NCI-H146 treated with DMSO at 0.1 percent for 48 hours (cell line): ENCODE measurements at regions not wholly inside any gene's neighbourhood (a gene's known extent, or its start where the extent isn't known, plus 50 kb on each side); places are given as distances from the start of the nearest gene placed in this dataset.

ENCODE experiments used
- DNase-seq: peaks from one replicate; lab custom pipeline; 2025; ENCODE audit not compliant: unreplicated experiment; lab: John Stamatoyannopoulos, UW

DNA sequence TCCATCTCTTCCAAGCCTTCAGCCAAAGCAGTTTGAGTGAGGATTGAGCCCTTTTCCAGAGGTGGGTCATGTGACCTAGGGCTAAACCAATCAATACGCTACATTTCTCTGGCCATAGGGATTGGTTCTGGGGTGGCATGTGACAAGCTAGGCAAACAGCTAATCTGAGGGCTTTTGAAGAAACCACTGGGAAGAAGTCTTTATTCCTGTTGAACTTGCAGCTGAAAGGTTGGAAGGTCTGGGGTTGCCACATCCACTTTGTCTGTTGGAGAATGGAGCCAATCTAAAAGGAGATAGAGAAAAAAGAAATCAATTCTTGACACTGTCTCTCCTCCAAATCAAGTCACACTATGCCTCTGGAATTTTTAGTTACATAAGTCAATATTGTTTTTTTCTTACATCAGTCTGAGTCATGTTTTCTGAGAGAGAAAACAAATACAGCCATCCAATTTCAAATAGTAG is 637.8 kb upstream of the WWC1 start:
- DNase-seq: no peak

DNA sequence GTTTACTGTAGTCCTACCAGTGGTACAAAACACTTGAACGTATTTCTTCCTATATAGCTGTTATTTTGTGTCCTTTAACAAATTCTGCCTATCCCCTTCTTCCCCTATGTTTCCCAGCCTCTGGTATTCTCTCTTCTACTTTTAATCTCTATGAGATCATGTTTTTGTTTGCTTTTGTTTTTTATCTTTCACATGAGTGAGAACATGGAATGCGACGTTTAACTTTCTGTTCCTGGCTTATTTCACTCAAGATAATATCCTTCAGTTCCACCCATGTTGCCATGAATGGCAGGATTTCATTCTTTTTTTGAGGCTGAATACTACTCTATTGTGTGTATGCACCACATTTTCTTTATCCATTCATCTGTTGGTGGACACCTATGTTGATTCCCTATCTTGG is 634.4 kb upstream of the WWC1 start:
- no peak for DNase-seq

DNA sequence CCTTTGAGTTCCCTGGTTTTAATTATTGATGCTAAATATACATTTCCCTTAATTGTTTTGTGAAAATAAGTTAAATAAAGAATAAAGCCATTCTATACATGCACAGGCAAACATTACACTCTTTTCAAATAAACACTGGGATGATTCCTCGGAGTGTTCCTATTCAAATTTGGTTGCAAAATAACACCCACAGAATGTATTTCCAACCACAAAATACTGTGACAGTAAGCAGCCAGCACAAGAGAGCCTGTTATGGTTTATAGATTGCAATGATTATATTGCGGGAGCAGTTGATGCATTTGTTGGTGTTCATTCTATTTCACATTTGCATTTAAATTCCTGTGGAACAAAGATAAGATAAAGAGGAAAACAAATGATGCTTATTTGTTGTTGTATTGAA is 632.6 kb upstream of the WWC1 start:
- DNase-seq: no peak

DNA sequence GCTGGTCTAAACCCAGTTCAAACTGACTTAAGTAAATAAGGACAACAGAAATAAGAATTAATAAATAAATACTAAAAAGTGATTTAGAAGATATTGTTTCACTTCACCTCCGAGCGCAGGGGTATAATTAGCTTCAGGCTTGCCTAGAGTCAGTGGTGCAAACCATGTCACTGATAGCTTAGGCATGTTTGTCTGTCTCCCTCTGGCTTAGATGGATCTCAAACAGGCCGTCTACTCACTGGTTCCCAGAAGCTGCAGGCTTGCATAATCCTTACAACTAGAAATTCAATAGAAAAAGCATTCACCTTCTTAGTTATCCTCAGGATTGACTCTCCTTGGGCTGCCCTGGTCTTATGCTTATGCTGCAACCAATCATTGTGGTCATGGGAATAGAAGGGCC is 629.8 kb upstream of the WWC1 start:
- DNase-seq: no peak

DNA sequence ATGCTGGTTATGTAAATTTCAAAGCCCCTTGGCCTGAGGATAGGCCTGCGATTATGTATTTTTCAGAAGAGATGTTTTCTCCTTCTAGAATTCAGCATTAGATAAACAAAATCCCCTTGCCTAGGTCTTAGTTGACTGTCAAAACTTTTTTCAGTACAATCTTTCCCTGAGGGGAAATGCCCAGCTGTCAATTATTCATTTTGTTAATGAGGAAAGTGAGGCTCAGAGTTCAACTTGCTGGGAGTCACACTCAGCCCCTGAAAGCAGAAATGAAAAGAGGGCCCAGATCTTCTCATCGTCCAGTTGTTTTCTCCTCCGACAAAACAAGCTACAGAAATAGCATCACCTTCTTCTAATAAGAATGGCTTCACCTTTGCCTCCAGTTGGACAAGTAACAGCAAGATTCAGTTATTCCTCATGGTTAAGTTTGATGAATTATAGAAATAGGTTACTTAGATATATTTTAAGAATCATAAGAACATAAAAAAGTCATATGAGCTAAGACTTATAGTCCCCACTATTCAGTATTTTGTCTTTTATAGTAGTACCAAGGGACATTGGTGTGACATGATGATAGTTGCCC is 627.1 kb upstream of the WWC1 start:
- DNase-seq: no peak

DNA sequence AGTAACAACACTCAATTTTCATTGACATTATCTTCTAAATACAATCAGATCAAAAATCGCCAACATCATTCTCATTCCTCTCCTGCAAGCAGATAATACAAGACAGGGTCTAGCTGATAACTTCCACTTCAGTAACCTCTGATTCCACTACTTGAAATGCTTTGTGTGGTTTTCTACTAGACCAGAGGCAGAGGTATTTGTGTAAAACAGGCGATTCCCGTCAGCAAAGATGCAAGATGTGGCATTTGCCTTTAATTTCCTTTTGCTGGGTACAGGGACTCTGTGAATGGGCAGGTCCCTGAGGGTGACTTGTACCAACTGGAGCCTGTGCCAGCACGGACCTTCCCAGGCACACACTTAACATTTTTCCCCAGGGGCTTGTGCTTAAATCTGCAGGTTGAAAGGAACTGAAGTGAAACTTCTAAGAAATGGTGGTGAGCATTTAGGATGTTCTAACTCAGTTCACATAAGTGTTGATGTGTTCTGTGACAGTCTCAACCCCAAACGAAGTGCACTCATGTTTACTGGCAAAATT is 625.5 kb upstream of the WWC1 start:
- no peak for DNase-seq

DNA sequence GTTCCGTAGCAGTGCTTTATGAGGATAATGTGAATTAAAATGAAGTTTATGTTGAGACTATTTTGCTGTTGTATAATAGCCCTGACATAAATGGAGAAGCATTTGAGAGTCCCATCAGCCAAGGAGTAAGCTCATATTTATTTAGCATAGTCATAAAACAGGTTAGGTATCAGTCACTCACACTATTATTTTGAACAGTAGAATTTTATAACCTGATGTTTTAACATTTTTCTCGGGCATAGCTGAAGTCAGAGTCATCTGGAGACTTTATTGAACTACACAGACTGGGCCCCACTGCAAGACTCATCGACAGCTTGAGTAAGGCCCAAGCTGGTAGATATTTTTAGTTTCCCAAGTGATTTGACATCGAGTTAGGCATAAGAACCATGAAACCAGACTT is 620.3 kb upstream of the WWC1 start:
- DNase-seq: no peak

DNA sequence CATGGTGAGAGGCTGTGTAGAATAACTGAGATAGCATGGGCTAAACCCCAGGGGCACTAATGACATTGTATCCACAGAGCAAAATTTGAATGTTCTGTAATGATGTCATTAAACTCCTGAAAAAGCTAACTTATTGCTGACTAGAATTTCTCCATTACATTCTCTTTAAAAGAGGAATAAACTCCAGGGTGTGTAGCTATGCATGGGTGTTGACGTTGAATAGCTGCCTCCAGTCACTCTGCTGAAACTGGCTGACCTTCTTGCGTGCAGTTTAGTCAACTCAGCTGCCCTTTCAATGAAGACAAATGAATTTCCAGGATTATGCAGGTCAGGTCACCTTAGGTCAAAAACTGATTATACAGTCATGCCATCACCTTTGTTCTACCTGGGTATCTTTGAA is 617.5 kb upstream of the WWC1 start:
- no peak for DNase-seq

DNA sequence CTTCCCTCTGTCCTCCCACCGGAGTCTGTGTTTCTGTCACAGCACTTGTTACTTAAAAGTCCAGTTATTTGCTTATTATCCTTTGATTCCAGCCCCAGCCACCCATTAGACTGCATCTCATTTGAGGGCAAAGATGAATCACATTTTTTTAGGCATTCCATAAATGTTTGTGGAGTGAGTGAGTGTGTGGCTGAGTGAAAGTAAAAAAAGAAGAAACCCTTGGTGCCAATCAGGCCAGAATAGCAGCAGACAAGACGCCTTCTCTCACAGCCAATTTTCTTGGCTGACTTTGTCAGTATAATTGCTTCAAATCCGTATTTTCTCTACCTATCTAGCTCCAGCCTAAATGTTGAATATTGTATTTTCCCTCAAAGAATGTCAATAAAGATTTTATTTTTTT is 613.0 kb upstream of the WWC1 start:
- DNase-seq: no peak

DNA sequence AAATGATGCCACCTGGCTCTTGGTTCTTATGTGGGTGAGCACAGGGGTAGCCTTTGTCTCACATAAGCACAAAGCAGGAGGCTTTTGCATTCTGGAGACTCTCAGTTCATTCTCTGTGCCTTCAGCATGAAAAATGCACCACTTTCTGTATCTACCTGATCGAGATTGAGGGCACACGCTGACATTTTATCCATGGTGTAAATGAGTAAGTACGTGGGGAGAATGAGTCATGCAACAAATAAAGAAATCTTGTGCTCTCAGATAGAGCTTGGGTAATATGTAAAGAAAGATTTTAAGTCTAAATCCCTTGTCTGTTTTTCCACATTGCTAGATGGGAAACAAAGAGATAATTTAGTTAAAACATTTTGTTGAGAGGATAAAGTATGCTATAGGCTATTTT is 607.2 kb upstream of the WWC1 start:
- no peak for DNase-seq

DNA sequence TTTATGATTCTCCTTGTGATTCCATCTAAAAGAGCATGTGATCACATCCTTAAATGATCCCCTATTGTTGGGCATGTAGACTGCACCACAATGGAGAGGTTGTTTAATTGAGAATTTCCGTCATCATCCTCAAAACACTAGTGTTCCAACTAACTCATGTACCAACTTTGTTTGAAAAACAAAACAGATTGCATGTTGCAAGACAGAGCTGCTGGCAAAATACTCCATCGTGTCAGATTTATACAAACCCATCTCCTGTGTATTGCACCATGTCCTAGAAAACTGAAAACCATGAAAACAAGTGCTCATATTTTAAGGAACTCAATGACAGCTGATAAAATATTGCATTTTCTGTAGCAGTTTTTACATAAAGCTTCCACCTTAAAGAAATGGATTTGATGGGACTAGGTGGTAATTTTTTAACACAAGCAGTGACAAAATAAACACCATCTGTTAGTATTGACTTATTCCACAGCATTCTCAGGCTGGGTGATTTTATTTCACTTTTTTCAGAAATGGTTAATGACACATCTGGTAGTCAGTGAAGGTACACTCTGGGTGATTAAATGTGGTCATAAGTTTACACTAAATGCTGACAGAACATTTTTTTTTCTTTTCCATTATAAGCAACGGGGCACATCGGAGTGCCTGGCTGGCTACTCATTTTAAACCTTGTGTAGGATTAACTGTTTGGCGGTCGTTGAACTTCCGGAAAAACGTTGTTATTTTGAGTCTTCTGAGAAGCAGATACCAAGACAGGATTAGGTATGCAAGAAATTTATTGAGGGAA is 602.9 kb upstream of the WWC1 start:
- DNase-seq: no peak

DNA sequence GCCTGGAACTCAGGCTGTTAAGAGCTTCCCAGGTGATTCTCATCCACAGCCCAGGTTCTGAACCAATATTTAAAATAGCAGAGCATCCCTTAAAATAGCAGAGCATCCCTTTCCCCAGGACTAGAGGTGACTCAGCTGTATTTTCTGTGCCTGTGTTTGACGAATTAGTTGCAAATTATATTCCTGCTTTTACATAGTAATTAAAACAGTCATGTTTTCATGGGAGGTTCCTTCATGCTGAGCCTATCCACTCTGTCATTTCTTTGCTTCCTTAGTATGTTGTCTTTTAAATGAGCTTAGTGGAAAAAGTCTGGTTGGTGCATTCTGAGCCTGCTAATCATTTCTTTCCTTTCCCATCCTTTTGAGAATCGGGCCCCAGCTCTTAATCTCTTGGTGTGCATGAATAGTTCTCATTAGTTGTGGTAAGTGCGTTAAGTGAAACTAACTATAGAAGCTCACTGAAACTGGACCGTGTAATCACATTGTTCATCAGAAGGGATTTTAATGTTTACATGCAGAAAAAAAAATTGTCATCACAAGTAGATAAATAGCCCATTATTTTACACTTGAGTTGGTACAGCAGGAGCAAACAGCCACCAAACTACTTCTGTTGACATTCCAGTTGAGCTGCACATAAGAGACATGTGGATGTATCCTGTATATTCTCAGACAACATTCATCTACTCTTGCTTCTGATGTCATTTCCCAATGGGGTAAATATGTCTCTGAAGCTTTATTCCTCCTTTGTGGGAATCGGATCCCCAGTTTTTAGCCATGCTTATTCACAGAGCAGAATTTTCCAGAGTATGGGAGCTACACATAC is 596.9 kb upstream of the WWC1 start:
- DNase-seq: no peak

DNA sequence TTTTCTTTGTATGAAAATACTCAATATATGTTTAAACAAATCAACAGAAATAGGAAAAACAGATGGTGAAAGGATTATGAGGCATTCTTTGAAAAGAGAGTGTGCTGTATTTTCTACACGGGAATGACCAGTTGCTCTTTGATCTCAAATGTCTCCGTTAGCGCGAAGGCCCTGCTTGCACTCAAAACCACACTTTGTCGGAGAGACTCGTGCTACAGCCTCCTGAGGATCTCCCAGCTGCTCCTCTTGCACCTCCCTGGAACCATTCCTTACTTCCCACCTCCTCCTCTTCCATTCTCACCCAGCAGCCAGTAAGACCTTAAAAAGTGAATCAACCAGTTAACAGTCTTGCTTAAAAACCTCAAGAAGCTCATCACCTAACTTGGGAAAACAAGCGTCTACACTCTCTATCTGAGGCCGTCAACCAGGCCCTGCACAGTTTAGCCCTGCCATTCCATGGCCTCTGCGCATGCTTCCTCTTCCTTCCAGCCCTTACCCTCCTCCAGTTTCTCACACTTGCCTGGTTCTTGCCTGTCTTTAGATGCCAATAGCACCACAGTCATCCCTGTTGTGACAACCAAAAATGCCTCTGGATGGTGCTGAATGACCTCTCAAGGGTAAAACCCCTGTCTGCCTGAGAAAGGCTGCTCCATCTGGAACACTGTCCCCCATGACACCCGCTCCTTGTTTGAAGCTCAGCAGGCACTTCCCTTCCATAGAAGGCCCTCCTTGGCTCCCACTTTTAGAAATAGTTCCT is 594.7 kb upstream of the WWC1 start:
- no peak for DNase-seq

DNA sequence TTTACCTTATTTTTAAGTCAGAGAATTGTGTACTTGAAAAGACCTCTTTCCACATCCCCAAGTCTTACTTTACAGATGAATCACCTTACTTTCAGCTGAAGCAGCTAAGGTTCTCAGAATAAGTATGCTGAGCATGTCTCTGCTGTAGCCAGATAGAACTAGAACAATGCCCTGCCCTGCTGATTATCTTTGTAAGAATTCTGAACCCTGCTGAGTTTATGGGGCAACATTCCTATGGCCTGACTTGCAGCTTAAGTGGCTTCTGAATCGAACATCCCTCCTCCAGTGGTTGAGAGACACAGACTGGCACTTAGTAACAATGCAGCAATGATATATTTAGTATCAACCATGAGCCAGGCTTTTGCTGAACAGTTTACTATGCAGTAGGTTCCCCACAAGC is 592.0 kb upstream of the WWC1 start:
- no peak for DNase-seq

DNA sequence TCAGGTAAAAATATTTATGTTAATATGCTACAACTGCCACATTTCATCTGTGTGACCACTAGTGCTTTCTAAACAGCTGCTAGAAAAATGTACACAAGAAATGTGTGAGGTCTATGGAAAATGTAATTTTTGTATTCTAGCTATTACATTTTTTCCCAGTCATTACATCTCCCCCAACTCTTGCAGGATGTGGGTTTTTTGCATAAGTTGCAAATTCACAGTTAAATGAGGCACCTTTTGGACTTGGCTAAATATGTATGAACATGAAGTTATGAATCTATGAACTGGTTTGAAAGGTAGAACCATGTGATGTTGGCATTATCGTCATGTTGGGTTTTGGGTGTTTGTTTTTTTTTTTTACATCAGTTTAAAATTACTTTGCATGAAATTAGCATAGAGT is 590.4 kb upstream of the WWC1 start:
- no peak for DNase-seq

DNA sequence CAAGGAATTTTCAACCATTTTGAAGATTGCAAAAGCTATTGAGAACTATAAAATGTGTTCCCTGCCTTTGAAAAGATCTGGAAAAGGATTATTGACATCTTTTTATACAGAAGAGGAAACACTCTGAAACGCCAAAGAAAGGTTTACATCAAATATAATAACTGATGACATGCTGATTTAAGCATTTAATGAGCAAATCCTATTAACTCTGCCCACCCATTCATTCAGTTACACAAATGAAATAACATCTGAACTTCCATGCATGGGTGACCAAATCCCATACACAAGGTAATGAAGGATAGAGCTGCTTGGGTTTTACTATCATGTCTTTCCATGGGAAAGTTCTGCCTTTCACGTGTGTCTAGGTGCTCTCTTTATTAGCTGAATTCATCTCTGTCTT is 589.4 kb upstream of the WWC1 start:
- DNase-seq: no peak

DNA sequence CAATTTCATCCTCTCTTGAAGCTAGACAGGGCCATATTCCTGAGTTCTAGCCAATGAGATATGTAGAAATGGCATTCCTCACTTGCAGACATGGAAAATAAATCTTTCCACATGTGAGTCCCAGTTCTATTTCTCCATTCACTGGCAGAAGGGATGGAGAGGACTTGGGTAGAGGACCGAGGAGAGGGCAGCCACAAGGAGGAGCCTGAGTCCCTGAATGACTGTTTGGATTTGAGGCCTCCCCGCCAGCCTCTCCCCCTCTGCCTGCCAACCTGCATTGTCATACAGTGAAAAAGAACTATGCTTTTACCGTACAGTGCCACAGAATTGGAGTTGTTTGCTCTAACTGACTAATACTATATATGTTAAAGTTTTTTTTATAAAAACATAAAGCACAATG is 583.0 kb upstream of the WWC1 start:
- DNase-seq: no peak

DNA sequence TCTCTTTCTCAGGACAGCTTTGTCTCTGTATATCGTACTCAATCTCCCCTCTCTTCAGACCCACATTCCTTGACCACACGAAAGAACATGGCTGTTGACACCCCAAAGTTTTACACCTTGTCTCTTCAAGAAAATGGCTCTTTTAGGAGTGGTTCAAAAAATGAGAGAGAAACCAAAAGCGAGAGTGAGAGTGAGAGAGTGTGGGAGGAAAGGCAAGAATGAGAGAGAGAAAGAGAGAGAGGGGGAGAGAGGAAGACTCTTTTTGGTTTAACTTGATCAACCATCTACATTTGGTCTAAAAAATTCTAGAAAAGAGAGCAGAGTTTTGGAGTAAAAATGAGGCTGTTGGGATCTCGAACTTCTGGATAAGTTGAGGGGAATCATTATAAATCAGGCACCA is 581.8 kb upstream of the WWC1 start:
- DNase-seq: no peak

DNA sequence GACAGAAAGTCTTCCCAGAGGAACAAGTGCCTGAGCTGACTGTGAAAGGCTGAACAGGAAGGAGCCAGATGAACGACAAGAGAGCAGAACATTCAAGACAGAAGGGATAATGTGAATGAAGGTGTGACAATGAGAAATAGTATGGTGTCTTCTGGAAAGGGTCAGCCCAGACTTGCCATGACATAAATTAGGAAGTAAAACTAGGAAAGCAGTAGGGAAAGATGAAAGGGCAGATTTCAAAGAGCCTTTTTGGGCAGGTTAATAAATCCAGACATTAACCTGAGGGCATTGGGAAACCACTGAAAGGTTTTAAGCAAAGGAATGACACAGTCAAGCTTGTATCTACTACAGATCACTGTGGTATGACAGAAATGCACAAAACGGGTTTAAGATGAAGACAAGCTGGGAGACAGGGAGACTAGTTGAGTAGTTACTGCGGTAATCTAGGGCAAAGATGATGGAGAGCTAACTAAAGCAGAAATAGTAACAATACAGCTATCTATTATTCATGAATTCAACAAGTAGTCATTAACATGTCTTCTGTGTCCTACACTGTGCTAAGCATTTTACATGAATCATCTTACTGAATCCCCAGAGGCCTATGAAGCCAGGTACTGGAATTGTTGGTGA is 580.9 kb upstream of the WWC1 start:
- DNase-seq: no peak

DNA sequence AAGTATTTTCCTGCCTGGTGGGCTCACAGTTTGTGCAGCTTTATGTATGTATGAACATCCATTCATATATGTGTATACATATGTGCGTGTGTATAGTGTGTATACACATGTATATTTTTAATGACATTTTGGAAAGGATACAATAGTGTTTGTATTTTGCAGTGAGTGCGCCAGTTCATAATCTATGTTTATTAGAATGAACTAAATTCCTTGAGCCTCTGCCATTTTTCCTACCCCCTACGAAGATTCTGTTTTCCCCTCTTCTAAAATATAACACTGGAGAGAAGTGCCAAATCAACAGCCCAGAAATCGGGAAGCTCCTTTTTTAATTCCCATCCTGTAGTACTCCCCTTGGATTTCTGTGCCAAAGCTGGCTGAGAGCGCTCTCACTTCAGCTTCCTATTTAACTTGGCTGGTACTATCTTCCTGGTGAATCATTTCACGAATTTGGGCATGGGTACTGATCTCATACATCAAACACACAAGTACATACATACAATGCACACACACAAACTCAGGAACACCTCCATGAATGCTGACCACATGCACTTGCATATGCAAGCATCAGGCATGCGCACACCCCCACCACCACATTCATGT is 578.4 kb upstream of the WWC1 start:
- DNase-seq: no peak
